ENCODE measurements at regions not wholly inside any gene's neighbourhood (a gene's known extent, or its start where the extent isn't known, plus 50 kb on each side); places are given as distances from the start of the nearest gene placed in this dataset.

GRCh38 chr2:21891191-21891590 lies 767.4 kb downstream of the TDRD15 start:
- TF ChIP-seq ZNF274 (IDR thresholded peaks at IDR 0.05; ENCODE audit: low read depth, low read length), result no peak
- TF ChIP-seq YY1 (IDR thresholded peaks at IDR 0.05; ENCODE audit: insufficient read depth, insufficient read length), result no peak
- no peak for TF ChIP-seq SUZ12 (IDR thresholded peaks at IDR 0.05; ENCODE audit: extremely low read depth, insufficient read depth, insufficient read length)
